D341Med (cell line): ENCODE measurements at regions not wholly inside any gene's neighbourhood (a gene's known extent, or its start where the extent isn't known, plus 50 kb on each side); places are given as distances from the start of the nearest gene placed in this dataset.

ENCODE experiments used
- DNase-seq: peaks from one replicate; pipeline ENCODE4 v3.0.0; 2012; ENCODE audit warnings: low spot score

DNA sequence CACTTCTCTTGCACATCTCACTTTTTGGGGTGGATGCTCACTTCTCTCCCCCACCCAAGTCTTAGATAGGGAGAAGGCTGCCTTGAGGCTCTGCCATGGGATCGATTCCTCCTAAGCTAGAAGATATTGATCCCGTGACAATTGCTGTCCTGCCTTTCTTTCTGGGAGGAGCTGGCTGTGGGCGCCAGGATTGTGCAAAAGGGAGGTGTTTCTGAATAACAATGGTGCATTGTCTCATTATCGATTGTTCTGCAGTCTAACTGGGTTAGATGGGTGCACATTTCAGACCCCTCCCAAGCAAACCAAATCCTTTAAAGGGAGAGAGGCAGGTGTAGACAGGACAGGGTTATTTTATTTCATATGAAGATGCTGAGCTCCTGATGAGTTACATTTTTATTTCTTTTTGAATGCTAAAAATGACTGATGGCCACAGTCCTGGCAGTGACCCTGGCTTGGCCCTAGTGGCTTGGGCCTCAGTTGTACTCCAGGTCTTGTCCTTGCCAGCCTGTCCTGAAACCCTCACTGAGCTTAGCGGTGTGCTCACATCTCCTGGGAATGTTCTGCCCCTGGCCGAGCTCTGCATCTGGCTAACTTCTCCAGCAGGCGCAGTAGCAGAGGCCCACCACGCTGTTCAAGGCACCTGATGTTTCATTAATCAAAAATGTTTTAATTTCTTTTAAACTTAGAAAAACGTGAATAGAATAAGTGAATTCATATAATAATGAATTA lies 99.0 kb upstream of the KAZN start:
- no peak for DNase-seq

DNA sequence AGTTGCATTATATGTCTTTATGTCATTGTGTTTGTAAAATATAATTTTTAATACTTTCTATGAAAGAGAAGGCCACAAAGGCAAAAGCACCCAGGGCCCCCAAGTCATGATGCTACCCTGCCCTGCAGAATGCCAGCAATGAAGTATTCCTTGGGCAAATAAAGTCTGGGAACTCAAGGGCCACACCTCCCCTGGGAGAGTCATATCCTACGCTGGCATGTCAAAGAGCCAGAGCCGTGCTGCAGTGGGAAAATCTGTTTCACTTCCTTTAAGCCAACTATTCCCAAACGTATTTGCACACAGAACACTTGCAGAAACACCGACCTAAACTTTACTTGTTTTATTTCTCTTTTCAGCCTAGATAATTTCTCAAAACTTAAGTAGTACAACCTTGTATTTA lies 98.4 kb upstream of the KAZN start:
- DNase-seq, result no peak

DNA sequence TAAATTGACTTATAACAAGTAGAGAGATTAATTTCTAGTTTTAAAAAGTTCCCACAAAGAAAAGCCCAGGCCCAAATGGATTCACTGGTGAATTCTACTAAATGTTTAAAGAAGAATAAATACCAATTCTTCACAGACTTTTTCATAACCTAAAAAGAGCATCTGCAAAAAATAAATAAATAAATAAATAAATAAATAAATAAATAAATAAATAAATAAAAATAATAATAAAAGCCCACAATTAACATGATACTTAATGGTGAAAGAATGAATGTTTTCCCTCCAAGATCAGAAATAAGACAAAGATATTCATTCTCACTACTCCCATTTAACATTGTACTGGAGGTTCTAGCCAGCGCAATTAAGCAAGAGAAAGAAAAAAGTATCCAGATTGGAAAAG lies 97.6 kb upstream of the KAZN start:
- no peak for DNase-seq

GRCh38 chr1:14504517-14504916 lies 94.0 kb upstream of the KAZN start:
- no peak for DNase-seq

- DNase-seq, result no peak
Measured at GRCh38 chr1:14506471-14507255, 91.8 kb upstream of the KAZN start.

- no peak for DNase-seq
Measured at GRCh38 chr1:14507262-14507661, 91.2 kb upstream of the KAZN start.

- DNase-seq, result no peak
Measured at GRCh38 chr1:14508613-14509012, 89.9 kb upstream of the KAZN start.

- DNase-seq, result no peak
Measured at GRCh38 chr1:14511166-14511680, 87.3 kb upstream of the KAZN start.

DNA sequence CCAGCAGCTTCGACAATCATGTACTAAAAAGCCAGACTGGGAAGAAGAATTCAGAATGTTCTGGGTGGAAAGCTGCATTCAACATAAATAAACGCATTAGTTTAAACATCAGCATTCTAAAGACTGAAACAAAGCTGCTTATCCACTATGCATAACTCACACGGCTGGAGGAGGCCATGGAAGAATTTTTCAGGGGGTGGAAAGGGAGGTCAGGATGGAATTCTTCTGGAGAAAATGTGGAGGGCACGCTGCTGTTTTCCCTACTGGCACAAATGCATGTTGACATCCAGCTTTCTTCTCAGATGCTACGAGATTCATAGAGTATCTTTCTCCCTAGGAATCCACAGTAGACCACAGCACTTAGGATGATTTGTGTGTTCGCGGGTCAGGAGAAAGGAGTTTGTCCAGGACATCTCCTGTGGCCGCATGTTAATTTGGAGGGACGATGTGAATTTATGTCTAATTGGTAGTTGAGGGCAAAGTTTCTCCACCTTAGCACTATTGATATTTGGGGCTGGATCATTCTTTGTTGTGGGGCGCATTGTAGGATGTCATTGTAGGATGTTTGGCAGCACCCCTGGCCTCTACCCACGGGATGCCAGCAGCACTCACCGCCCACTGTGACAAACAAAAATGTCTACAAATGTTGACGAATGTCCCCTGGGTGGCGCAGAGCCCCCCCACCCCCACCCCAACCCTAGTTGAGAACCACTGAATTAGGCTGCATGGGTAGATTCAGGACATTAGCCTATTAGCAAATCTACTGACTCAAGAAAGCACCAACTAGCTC lies 86.5 kb upstream of the KAZN start:
- no peak for DNase-seq

DNA sequence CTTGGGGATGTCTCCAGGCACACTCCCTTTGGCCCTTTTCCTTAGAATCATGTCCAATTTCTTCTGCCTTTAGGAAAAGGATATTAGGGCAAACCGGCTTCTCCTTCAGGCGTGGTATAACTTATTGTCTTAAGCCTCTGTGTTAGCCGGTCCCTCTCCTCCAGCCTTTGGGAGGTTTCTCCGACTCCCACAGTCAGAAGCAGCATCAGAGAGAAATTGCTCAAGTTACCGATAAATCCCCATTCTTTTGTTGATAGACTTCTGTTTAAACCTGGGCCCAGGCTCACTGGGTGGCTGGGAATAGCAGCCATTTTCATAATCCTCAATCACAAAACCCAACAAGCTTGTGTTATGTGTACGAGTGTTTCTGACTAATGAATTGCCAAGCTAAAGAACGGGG lies 85.4 kb upstream of the KAZN start:
- DNase-seq, result no peak

DNA sequence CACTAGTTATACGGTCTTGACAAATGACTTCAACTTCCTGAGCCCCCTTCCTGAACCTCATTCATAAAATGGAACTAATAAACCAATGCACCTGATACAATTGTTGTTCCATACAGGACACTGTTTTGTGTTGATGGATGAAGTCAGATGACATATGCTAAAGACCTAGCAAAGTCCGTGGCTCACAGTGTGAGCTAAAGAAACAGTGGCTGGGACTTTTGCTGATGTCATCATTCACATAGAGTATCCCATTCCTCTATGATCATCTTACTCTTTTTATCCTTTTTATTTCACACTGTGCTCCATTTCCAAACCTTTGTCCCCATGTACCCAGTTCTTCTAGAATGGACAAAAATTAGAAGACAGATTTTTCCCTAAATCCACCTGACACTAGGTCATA lies 83.7 kb upstream of the KAZN start:
- no peak for DNase-seq

DNA sequence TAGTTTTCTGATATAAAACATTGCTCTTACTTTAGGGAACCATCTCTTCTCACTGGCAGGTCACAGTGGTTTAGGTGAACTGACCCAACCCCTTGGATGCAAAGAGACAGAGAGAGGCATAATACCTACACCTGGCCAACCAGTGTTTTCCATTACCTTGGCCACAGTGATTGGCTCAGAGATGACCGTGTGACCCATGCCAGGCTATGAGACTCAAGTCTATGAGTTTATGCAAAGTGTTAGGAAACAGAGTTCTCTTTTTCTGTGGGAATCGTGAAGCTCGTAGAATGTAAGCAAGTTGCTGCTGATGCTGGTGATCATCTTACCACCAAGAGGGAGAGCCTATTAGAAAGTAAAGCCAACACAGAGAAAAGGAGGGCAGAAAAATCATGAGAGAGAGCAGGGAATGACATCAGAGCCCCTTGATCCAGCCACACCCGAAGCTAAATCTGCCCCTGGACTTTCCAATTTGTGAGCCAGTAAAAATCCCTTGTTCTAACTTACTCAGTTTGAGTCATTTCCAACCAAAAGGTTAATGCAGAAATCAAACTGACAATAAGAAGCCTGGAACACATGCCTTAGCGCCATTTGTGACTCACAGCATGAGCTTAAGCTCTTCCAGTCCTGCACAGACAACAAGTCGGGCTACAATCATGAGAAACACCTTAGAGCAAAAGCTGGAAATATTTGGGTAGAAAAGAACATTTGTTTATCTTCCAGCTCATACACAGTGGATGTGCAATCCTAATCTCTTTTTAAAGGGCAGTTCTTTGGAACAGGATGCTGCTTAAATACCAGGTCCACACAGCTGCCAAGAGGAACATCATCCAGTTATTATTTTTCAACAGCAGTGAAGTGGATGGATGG lies 81.3 kb upstream of the KAZN start:
- no peak for DNase-seq

- DNase-seq, result no peak
Measured at GRCh38 chr1:14517841-14518180, 80.7 kb upstream of the KAZN start.

DNA sequence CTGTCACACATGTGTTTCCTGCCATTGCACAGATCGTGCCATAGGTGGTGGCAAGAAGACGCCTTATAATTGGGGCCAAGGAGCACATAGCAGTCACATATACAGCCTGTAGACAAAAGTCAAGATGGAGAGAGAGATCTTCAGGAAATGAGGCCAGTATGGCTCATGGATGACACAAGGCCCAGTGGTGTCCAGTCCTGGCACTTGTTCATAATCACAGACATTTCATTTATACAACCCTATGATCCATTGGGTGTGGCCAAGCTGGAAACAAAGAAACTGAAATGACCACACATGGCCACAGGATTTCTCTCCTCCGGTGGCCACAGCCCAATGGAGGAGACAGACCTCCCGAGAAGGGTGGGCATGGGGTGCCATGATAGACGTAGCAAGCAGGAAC lies 78.5 kb upstream of the KAZN start:
- no peak for DNase-seq

DNA sequence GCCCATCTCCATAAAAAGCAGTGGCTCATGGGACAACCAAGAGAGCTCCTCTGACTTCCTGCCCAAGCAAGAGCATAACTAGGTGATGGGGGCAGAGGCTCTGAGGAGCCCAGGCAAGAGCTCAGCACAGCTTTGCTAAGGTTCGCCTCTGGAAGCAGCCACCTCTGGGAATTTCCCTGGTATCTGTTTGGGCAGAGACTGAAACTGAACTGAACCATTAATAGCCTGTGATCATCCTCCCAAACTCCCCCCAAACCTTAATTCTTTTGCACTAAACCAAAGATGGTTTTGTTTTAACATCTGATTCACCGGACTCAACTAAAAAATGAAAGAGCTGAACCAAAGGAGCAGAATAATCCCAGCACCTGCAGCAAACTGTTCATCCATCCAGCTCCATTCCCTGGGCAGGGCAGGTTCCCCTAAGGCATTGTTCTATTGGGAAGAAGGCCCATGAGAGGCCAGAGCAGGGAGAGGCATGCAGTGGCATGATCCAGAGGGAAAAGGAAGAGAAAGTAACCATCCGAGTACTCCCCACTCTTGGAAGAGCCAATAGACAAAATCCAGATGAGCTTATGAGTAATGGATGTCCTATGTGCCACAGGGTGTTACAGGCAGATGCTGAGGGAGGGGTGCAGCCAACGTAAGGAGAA lies 77.8 kb upstream of the KAZN start:
- DNase-seq, result no peak

DNA sequence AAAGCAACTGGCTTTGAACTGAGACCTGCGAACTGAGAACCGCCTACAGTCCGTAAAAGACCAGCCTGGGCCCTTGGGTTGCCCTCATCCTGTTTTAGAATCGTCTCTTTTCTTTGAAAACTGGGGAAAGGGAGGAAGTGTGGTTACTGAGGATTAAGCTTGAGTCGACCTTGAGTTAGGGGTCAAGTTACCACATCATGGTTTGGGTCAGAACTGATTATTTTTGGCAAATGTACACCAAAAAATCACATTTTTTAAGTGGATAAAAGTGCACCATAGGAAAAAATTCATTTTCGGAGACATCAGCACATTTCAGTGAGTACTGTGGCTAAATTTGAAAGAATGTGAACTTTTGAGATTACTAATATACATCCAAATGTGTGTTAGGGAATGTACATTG lies 76.9 kb upstream of the KAZN start:
- DNase-seq, result no peak

DNA sequence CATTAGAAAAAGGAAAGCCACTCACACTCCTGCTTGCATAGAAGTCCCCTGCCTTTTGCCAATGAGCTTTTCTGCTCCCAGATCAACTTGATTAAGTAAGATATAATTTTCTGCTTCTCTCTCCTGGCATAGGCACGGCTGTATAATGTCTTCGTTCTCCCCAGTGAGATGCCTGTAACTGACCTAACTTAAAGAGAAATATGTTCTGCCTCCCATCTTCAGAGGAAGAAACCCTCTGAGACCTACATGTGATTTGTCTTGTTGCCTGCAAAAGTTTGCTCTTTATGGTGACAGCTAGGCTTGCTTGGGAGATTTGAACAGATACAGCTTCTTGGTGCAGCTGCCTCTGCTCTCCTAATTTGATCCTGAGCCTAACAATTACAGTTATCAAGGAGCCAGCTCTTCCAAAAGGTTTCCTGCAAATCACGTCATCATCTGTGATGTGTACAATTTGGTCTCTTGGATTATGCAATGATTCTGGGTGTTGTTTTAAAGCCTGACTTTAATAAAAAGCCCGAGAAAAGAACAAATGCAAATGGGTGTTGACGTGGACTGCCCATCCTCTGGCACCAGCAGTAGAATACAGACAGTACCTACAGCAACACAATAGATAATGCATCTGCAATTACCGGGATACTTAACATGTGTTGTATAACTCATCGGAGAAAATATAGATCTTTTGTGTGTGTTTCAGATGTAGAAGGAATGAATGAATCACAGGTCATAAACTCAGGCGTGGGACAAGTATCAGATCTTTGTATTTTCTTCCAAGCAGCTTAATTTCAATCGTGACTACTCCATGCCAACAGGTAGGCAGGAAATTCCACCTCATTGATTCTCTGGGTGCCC lies 76.2 kb upstream of the KAZN start:
- DNase-seq, result no peak

DNA sequence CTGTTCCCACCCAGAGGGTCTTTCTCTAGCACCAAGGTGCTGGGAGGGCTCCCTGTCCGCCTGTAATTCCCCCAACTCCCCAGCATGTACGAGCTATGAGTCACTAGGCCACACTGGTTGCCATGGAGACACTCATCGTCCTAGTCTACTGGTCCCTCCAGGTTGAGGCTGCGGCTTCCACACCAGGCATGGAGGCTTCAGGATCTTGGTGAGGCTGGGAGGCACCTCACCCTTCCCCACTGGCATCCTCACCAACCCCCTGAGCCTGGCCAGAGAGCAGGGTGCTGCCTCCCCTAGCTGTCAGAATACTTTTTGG lies 75.6 kb upstream of the KAZN start:
- no peak for DNase-seq

GRCh38 chr1:14524826-14525636 lies 73.5 kb upstream of the KAZN start:
- DNase-seq, result no peak

DNA sequence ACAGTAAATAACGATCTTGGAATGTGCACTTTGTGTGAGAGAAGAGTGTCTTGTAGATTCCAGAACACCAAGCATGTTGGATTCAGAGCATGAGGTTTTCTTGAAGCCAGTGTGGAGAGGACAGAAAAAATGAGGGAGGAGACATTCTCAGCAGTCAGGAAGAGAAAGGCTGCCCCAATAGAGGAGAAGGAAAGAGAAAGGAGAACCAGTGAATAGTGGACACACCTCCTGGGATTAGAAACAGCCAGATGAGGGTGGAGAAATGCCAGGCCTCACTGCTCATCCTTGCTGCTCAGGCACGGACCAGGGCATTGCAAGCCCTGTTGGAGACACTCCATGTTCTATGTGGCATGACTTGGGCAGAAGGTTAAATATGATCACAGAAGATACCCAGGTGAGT lies 69.0 kb upstream of the KAZN start:
- no peak for DNase-seq
